H1 (cell line): ENCODE measurements at regions not wholly inside any gene's neighbourhood (a gene's known extent, or its start where the extent isn't known, plus 50 kb on each side); places are given as distances from the start of the nearest gene placed in this dataset.

Source experiments
- EP300 ChIP-seq, 2 experiments: IDR thresholded peaks; 1 replicate in 1 of 2; 2 replicates in 1 of 2; pipeline ENCODE4 v1.6.1; 2011 to 2012; ENCODE audit warnings: low read depth in 2 of 2, low read length in 2 of 2, mild to moderate bottlenecking in 2 of 2, borderline replicate concordance in 1 of 2, inconsistent platforms in 1 of 2, moderate library complexity in 1 of 2
- KDM5A ChIP-seq: fragments of 200-600 bp; IDR thresholded peaks from 2 replicates; pipeline ENCODE4 v1.7.1; 2012; ENCODE audit warnings: mild to moderate bottlenecking, low read length, inconsistent platforms, mixed read lengths
- POLR2A ChIP-seq, 2 experiments: IDR thresholded peaks; 1 replicate in 1 of 2; 2 replicates in 1 of 2; pipeline ENCODE4 v1.6.1; 2011; ENCODE audit warnings: low read depth in 2 of 2, low read length in 2 of 2, mild to moderate bottlenecking in 2 of 2; ENCODE audit errors: control extremely low read depth in 1 of 2
- TCF12 ChIP-seq: IDR thresholded peaks from 2 replicates; pipeline ENCODE4 v1.6.1; 2011; ENCODE audit warnings: low read depth, mild to moderate bottlenecking, low read length
- TF ChIP-seq, protein P1 (sequence below): IDR thresholded peaks from 2 replicates; pipeline ENCODE4 v1.6.1; 2012; ENCODE audit warnings: inconsistent platforms
- TF ChIP-seq, protein P2 (sequence below), 3 experiments: IDR thresholded peaks; 1 replicate in 2 of 3; 2 replicates in 1 of 3; pipeline versions ENCODE4 v1.5.1 to v1.6.1; 2011; ENCODE audit warnings: low read length in 3 of 3, mild to moderate bottlenecking in 3 of 3, inconsistent platforms in 2 of 3, low read depth in 1 of 3, moderate library complexity in 1 of 3; ENCODE audit not compliant: insufficient read depth in 1 of 3; ENCODE audit errors: control extremely low read depth in 1 of 3
- TF ChIP-seq, protein P3 (sequence below): IDR thresholded peaks from 2 replicates; pipeline ENCODE4 v1.6.1; 2011; ENCODE audit warnings: low read length, improper control_type of control experiment

DNA sequence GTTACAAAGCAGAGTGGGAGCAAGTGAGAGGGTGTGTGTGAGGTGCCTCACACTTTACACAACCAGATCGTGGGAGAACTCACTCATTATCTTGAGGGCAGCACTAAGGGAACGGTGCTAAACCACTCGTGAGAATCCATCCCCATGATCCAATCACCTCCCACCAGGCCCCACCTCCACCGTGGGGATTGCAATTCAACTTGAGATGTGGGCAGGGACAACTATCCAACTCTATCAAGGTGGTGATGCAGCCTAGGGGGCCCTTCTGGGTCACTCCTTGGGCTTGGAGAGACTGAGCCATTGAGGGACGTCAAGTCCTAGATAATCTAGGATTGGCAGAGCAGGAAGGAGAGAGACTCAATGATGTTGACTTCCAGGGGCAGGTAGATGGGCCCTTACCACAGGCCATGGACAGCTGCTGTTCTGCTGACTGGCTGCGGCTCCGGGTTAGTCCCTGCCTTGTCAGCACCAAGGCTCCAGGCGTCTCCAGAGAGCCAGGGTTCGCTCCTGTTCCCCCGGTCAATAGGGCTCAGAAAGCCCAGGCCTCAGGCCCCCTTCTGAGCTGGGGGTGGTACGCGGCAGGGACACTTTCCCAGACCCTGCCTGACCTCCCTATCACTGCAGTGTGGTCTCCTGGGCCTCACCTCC, 193.2 kb upstream of the HS6ST1 start:
- TF ChIP-seq, protein P1, sequence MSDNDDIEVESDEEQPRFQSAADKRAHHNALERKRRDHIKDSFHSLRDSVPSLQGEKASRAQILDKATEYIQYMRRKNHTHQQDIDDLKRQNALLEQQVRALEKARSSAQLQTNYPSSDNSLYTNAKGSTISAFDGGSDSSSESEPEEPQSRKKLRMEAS: no peak
- TF ChIP-seq, protein P2, sequence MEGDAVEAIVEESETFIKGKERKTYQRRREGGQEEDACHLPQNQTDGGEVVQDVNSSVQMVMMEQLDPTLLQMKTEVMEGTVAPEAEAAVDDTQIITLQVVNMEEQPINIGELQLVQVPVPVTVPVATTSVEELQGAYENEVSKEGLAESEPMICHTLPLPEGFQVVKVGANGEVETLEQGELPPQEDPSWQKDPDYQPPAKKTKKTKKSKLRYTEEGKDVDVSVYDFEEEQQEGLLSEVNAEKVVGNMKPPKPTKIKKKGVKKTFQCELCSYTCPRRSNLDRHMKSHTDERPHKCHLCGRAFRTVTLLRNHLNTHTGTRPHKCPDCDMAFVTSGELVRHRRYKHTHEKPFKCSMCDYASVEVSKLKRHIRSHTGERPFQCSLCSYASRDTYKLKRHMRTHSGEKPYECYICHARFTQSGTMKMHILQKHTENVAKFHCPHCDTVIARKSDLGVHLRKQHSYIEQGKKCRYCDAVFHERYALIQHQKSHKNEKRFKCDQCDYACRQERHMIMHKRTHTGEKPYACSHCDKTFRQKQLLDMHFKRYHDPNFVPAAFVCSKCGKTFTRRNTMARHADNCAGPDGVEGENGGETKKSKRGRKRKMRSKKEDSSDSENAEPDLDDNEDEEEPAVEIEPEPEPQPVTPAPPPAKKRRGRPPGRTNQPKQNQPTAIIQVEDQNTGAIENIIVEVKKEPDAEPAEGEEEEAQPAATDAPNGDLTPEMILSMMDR (IDR thresholded peaks at IDR 0.05; ENCODE audit: control extremely low read depth in 1 of 3, insufficient read depth in 1 of 3, low read depth in 1 of 3, low read length in 3 of 3): no peak
- TF ChIP-seq EP300 (IDR thresholded peaks at IDR 0.05; ENCODE audit: borderline replicate concordance in 1 of 2, low read depth in 2 of 2, low read length in 2 of 2) (no peak), KDM5A (no peak), TCF12 (no peak), POLR2A (IDR thresholded peaks at IDR 0.05; ENCODE audit: control extremely low read depth in 1 of 2, low read depth in 2 of 2, low read length in 2 of 2) (no peak)
- TF ChIP-seq, protein P3, sequence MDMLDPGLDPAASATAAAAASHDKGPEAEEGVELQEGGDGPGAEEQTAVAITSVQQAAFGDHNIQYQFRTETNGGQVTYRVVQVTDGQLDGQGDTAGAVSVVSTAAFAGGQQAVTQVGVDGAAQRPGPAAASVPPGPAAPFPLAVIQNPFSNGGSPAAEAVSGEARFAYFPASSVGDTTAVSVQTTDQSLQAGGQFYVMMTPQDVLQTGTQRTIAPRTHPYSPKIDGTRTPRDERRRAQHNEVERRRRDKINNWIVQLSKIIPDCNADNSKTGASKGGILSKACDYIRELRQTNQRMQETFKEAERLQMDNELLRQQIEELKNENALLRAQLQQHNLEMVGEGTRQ: no peak
